Medulla oblongata (tissue), 1 donor: ENCODE measurements at regions not wholly inside any gene's neighbourhood (a gene's known extent, or its start where the extent isn't known, plus 50 kb on each side); places are given as distances from the start of the nearest gene placed in this dataset.

Experiments used
- DNase-seq: peaks from one replicate; pipeline ENCODE4 v3.0.0-alpha.2; 2015; ENCODE audit errors: extremely low spot score

DNA sequence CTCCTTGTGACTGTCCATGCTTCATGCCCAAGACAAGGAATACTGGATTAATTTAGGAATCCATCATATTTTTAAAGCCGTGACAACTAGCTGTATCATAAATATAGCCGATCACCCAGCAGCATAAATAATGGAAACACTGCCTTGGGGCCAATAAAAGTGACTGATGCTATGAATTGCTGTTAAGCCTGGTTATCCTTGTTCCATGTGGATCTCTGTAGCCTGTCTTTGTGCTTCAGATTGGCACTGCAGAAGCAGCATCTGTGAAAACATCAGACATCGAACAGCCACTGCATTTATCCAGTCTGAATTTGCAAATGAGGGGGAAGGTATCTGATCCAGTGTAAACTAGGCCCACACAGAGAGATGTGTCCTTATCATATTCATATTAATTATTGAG lies 1181.8 kb downstream of the SORCS1 start:
- DNase-seq = no peak

DNA sequence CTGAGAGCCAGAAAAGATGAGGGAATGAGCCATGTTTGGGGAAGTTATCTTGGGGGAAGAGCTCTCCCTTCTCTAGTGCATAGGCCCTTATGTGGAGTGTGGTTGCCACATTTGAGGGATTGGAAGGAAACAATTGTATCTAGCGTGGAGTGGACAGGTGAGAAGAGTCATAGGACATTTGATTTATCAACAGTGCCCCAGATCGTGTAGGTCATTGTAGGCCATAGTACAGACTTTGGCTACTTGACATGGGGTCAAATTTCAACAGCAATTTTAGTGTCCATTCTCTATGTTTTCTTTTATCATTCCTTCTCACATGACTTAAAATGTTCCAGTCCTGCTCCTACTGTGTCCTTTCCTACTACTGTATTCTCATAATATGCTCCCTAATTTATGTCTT lies 1182.8 kb downstream of the SORCS1 start:
- DNase-seq = no peak

DNA sequence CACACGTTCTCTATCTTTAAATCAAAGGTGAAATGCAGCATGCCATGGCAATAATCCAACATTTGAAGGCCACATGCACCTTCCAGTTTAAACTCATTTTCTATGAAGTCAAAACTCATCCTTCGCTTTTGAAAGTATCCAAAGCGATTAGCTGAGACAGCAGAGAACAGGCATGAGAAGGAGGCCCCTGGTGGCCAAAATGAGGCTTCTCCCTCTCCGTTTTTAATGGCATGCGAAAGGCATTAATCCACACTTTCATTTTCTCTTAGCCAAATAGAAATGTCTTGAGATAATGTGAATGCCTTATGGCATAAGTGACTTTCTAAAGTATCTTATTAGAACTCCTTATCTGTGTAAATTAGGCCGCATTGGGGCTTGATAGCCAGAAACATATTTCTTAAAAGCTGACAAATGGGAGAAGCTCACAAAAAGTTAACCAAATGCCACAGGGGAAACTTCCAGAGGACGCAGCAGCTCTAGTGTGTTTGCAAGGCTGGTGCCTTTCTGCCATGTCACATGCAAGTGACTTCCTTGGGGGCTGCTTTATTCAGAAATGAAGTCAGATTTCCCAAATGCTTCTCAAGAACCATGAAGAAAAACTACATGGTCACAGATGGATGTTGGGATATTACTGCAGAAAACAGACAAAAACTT lies 1189.6 kb downstream of the SORCS1 start:
- peak; percentile 44 for DNase-seq

DNA sequence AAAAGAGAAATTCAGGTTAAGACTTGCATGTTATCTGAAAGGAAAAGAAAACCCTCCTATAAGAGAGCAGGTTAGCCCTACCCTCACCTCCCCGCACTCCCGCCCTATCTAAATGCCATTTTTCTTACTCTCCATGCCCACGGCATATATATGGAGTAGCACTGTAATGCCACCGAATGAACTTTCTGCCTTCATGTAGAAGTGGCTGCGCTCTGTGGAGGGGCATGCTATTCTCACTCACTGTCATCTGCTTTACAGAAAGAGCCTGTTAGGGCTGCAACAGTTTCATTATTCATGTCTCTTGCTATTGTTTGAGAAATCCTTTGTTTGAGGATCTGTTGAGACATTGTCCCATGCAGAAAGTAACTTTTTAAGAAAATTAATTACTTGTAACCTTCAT lies 1190.6 kb downstream of the SORCS1 start:
- DNase-seq = no peak

DNA sequence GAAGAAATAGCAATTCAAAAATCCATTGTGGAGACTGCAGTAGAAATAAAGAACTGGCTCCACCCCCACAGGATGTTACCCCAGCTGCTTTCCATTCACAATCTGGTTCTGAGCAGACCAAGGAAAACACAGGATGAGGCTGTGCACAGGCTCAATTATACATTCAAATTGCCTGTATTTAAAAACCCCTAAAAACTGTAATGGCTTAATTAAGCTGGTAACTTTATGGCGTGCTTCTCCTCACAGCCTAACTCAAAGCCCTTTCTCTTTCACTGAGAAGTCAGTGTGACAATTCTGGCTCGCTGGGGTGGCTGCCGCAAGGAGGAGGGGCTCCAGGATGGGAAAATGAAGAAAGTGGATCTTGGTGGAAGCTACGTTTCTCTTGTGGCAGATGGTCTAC lies 1191.1 kb downstream of the SORCS1 start:
- no peak for DNase-seq

DNA sequence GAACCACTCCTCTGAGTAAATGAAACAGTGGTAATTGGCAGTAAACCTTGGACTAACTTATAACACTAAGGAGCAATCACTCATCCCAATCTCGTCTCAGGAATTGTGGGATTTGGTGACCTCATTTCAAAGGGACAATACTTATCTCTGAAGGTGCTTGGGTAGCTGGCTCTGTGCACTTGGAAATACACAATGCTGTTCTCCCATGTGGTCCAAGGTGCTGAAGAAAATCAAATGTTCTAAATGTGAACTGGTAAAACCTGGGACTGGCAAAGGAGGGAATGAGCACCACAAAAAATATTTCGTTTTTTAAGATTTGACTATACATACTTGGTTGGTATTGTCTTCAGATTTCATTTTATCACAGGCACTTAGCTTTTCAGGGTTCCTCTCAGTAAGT lies 1193.0 kb downstream of the SORCS1 start:
- DNase-seq = no peak

DNA sequence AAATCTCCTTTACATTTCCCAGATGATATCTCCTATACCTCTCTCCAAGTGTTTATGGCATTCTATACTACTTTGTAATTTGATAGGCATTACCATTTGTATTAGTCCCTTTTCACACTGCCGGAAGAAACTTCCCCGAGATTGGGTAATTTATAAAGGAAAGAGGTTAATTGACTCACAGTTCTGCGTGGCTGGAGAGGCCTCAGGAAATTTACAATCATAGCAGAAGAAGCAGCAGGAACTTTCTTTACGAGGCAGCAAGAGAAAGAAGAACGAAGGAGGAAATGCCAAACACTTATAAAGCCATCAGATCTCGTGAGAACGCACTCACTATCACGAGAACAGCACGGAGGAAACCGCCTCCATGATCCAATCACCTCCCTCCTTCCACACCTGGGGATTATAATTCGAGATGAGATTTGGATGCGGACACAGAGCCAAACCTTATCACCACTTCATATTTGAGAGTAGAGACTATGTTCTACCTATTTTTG lies 1194.6 kb downstream of the SORCS1 start:
- DNase-seq = no peak

DNA sequence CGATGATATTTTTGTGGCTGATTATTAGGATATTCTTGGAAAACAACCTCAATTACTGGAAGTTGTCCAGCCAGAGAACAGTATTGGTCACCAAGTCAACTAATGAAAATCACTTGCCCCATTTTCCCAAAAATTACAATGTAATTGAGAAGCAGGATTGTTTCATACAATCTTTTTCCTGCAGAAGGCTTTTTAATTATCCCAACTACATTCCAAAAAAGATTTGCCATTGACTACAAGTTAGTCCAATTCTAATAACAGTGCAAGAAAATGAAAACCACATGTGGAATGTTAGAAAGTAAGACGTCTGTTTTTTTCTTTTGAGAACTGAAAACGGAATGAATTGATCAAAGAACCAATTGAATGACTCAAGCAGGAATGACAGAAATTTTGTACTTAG lies 1195.8 kb downstream of the SORCS1 start:
- no peak for DNase-seq

DNA sequence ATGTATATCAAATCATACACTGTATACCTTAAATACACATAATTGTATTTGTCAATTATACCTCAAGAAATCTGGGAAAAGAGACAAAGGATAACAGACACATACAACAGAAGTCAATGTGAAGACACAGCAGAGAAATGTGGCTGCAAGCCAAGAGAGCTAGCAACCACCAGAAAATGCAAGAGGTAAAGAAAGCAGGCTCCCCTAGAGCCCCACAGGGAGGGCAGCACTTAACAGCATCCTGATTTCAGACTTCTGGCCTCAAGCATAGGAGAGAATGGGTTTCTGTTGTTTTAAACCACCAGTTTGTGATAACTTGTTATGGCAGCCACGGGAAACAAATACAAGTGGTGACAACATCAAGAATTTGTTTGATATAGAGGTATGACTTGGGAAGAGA lies 1197.2 kb downstream of the SORCS1 start:
- no peak for DNase-seq

DNA sequence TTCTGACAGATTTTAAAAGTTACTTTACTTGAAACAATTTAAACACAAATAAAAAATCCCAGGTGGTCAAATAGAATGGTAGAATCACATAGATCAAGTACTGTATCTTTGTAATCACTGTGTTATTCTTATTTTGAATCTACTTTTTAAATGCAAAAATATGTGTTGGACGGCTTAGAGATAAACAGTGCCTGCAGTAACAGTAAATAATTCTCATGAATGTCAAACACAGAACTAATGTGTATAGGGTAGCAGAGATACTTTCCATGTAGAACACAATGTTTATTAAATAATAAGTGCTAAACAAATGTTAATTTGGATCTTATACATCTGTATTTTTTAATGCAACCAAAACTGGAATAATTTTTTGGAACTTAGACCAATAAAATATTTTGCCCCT lies 1199.4 kb downstream of the SORCS1 start:
- no peak for DNase-seq

DNA sequence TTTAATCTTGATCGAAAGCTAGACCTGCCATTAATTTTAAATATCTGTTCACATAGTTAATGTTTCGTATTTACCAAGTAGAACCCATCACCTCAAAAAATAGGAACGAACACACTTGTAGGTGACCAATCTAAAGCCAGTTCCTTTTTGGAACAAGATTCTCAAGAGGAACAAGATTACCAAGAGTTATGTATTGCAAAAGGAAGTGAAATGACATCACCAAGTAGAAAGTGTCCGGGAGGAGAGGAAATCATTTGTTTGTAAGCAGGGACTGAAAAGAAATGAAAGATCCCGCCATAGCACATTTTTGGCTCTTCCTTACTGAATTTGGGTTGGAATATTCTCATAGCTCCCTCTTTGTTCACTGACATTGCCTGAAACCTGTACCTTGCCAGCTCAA lies 1200.5 kb downstream of the SORCS1 start:
- no peak for DNase-seq

DNA sequence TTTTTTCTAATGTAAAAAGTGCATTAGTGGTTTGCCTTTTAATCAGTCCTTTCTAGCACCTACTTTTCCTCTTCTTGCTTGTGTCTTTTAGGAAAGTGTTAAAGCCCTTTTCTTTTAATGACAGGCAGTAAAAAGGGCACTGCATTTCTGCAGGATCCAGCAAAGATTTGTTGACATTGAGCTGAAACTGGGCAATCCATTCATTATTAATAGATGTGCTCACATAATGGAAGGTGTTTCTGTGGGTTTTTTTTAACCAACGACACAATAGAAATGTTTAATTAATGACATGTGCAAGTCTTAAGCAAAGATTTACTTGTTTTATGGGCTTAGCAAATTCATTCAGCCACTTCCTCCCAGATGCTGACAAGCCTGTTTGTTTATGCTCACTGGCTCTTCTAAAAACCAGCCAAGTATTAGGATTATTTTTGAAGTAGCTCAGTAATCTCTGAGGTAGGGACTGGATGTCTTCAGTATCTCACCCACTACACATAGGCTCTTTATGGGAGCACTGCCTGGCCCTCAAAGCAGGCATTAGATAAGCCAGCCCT lies 1201.1 kb downstream of the SORCS1 start:
- no peak for DNase-seq

DNA sequence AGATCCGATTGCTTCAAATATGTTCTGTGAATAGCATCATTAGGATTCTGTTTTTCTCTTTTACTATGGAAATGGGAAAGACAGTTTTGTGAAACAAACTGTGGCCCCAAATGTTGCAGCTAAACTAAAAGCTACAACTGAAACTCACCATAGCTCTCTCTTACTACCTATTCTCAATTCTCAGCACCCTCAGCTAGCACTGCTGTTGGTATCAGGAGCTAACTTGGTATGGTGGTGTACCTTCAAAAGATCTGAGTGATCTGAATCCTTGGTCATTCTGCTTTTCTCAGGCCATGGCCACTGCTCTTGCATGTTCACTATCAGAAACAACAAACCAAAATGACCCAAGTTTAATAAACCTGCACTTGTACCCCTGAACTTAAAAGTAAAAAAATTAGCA lies 1208.0 kb downstream of the SORCS1 start:
- no peak for DNase-seq

DNA sequence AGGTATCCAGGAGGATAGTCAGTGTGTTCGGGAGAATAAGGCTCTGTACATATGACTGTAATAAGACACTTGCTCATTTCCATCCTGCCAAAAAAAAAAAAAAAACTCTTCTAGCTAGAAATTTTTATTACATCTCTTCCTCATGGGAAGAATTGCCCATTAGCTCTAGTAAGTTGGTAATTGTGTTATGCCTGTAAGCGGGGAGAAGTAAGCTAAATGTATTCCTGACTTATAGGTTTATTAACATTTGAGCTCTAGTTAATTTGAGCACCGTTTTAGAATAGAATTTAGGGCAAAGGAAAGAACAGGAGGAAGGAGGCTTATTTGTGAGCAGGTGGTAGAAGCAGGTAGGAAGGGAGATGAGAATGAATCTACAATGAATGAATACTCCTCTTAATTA lies 1210.6 kb downstream of the SORCS1 start:
- no peak for DNase-seq

DNA sequence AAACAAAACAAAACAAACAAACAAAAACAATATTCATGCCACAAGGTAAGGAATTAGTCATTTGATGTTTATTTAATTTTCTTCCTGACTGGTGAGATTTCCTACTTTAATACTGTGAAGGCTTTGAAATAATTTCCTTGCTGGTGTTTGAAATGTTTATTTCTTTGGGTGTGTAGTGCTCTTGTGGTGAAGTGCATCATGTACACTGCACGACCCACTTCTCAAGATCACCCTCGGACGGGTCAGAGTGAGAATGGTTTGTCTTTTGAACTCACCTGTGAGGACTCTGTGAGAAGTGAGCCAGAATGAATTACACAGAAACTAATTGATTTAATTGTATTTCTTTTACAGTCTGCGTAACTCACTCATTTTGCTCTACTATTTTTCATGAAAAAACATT lies 1211.5 kb downstream of the SORCS1 start:
- no peak for DNase-seq

DNA sequence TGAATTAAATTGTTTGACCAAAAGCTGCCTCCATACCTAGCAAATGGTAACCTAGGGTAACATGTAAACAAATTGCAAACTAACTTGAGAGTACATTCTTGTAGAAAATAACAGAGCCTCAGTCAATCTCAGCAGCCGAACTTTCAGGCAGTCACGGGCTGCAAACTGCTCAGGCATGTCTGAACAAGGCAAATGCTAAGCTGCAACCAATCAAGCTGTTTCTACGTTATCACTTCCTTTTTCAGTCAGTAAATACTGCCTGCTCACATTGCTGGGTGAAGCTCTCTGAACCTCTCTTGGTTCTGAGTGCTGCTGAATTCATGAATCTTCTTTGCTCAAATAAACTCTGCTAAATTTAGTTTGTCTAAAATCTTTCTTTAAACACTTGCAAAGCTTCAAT lies 1212.4 kb downstream of the SORCS1 start:
- DNase-seq = peak; percentile 20

DNA sequence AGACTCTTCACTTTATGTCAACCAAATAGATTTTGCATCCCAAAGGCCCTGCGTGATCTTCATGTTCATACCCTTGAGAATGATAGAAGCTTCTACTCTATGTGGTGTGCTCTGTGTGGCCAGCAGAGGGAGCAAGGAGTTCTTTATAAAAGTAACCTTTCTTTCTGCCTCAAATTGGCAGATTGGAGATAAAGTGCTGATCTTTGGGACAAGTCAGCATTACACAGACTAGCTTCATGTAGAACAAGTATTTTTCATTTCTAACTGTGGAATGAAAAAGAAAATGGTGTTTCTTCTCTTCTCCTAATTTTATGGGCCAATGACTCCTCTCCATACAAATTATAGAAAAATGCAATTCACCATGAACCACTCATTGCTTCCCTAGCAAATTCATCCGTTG lies 1214.1 kb downstream of the SORCS1 start:
- peak; percentile 82 for DNase-seq

DNA sequence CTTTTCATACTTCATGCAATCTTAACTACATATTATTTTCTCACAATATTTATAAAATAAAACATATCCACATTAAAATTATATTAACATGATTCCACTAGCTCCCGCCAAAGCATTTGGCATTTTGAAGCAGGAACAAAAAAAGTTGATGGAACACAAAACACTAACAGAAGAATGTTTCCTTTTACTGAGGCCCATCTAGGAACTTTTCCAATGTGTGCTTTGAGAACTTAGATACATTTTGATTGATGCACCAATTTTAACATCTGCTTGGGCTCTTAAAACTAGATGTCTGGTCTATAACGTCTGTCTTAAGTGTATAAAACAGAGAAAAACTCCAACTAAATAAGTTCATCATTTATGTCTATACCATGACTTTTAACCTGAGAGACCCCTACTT lies 1214.8 kb downstream of the SORCS1 start:
- DNase-seq = no peak

DNA sequence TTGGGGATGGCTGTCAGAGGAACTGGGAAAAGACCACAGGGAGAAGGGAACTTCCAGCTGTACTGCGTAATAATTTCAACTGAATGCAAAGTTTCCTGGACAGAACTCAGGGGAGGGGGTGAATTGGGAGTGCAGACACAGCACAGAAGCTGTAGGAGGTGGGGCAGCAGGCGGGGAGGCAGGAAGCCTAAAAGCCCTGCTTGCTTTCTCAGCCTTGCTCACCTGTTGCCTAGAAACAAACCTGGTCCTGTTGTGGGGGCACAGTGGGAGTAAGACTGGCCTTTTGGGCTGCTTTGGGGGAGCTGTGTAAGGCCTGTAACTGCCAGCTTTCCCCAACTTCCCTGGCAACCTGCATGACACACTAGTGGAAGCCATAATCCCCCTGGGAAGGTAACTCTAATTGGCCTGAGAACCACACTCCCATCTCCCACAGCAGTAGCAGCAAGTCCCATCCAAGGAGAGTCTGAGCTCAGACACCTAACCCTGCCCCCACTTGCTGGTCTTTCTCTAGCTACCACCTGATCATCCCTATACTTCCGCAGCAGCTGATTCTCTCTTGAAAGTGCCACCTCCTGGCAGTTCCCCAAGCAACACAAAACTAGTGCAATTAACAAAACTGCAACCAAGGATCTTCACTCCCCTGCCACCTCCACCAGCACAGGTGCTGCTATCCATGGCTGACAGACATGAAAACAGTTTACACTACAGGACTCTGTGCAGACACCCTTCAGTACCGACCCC lies 1239.3 kb downstream of the SORCS1 start:
- no peak for DNase-seq

DNA sequence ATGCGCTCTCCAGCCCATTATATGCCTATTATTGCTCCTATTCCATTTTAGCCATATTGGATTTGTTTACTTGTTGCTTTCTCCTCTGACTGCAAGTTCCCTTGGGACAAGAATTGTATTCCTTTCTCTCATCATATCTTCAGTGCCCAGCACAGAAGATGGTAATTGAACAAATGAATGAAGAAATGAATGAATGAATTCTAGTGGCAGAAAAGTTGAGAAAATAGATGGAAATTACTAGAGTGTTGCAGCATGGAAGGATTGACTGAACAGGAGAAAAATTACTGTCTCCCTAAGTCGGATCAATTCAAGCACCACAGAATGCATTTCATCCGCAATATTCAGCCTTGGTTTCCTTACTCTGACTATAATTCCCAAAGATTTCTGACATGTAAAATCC lies 1243.2 kb downstream of the SORCS1 start:
- no peak for DNase-seq

DNA sequence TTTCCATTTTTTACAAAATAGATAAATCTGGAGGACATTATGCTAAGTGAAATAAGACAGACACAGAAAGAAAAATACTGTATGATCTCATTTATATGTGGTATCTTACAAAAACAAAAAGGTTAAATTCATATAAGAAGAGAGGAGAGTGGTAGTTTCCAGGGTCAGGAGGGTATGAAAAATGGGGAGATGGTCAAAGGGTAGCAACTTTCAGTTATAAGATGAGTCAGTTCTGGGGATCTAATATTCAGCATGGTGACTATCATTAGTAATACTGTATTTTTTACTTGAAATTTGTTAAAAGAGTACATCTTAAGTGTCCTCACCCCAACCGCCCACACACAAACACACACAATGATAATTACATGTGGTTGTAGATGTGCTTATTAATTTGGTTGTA lies 1250.1 kb downstream of the SORCS1 start:
- no peak for DNase-seq

DNA sequence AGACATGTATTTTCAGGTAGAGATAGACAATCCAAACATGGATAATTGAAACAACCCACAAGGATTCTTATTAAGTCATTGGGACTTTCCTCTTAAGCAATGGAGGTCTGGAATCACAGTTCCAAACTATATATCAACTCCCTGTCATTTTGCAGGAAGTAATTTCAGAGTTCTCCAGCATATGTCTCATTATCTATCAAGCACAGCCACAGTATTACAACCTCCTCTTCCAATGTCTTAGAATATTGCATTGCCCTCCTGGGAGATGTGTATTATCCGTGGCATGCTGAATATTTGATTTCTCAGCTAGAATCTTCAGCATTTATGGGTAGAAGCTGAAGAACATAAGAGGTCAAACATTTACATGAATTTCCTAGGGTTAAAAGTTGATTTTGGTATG lies 1255.8 kb downstream of the SORCS1 start:
- no peak for DNase-seq

DNA sequence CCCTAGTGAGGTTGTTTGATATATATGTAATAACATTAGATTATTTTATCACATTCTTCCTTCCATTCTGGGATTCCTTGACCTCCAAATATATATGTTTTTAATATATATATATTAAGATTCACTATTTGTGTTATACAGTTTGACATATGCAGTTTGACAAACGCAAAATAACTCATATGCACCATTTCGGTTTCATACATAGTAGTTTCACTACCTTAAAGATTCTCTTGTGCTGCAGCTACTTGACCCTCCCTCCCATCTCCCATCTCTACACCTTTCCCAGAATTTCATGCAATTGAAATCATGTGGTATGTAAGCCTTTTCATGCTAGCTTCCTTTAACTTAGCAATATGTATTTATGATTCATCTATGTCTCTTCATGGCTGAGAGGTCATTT lies 1244.4 kb downstream of the SORCS3 start:
- no peak for DNase-seq
